ENCODE measurements at regions not wholly inside any gene's neighbourhood (a gene's known extent, or its start where the extent isn't known, plus 50 kb on each side); places are given as distances from the start of the nearest gene placed in this dataset.
"Not testable (repeated sequence)": the region's sequence is repeated elsewhere in the genome, so short reads cannot be mapped to it uniquely, and the experiment has no call there.

DNA sequence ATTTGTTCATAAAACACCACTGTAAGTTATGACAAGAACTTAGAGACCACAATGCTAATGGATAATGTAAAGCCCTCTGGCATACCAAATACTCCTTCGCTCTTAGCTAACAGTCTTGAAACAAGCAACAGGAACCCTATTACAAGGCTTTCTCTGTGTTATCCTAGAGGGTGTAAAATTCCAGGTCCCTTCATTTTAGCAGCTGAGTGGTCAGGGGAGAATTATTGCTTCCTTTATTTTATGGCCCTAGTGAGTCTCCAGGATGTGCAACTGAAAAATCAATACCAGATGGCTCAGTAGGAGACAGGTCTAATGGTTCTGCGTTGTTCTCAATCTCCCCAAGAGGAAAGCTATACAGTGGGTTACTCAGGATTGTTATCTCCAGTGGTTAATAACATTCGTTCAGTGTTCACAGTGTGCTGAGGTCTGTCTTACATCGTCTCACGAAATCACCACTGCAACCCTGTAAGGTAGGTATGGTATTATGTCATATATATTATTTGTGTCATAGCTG, 172.7 kb upstream of the CNOT2 start:
- FAIRE-seq = no peak

DNA sequence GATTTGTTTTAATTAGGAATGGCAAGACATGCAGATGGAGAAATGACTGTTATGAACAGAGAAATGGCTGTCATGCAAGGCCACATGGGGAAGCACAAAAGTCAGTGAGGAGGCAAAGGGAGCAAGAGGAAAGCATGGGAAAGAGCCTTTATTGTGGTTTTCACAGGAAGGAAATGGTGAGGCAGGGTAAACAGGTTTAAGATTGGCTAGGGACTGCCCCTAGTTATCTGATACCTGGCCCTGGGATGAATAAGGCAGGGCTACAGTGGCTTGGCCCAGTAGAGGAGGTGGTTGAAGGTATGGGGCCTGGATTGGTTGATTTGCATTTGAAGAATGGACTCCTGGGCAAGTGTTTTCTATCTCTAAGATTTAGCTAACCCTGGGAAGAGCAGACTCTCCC, 168.7 kb upstream of the CNOT2 start:
- no peak for FAIRE-seq

DNA sequence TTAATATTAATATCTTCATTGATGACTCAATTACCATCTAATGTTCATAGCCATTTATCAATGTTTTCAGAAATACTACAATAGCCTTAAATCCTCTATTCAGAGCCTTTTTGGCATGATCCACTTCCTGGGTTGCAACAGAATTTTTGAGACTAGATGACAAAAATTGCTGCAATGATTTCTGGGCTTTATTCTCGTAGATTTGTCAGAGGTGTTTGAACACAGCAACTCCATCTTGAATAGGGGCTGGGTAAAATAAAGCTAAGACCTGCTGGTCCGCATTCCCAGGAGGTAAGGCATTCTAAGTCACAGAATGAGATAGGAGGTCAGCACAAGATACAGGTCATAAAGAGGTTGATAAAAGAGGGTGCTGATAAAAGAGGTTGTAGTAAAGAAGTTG, 165.8 kb upstream of the CNOT2 start:
- FAIRE-seq = no peak

DNA sequence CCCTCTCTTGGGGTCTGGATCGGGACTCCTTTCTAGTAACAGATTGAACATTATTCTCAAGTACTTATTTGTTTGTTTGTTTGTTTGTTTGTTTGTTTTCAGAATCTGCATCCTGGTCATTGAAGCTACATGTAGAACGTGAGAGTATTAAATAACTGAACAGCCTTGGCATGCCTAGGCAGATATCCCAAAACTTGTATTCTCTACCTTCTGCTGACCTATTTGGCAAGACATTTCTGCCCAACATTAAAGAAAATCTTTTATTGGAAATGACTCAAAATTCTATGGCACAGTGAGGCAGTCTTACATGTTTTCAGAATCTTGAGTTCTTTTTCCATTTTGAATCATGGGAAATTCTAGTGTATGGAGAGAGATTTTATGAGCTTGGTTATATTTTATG, 165.1 kb upstream of the CNOT2 start:
- no peak for FAIRE-seq

DNA sequence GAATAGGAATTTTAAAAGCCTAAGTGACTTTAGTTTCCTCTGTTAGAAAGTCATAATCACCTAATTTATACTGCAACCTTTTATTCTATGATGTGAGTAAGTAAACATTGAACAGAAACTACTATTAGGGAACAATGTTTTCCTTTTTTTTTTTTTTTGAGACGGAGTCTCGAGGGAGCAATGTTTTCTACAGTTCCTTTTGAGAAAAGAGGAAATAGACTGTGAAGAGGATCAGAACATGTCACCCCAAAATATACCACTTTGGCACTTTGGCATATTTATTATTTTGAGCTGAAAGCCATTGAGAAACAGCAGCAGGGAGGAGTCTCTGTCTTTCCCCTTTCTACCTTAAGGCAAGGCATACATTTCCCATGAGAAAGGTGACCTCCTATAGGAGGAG, 162.7 kb upstream of the CNOT2 start:
- no peak for FAIRE-seq

DNA sequence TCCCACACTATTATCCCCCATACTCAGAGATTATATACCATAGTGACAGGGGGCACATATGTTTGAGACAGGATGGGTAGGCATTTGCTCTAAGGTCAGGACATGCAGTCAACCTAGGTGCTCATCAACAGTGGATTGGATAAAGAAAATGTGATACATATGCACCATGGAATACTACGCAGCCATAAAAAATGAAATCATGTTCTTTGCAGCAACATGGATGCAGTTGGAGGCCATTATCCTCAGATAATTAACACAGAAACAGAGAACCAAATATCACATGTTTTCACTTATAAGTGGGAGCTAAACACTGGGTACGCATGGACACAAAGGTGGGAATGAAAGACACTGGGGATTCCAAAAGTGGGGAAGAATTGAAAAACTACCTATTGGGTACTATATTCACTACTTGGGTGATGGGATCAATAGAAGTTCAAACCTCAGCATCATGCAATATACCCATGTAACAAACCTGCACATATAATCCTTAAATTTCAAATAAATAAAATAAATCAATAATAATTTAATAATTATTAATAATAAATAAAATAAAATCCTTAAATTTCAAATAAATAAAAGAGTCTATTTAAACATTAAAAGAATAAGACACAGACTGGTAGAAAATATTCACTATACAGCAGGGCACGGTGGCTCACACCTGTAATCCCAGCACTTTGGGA, 160.1 kb upstream of the CNOT2 start:
- no peak for FAIRE-seq

DNA sequence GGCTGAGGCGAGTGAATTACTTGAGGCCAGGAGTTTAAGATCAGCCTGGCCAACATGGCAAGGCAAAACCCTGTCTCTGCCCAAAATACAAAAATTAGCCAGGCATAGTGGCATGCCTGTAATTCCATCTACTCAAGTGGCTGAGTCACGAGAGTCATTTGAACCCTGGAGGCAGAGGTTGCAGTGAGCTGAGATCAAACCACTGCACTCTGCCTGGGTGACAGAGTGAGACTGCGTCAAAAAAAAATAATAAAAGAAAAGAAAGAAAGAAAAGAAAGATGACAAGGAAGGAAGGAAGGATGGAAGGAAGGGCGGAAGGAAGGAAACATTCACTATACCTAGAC, 159.6 kb upstream of the CNOT2 start:
- FAIRE-seq = no peak

DNA sequence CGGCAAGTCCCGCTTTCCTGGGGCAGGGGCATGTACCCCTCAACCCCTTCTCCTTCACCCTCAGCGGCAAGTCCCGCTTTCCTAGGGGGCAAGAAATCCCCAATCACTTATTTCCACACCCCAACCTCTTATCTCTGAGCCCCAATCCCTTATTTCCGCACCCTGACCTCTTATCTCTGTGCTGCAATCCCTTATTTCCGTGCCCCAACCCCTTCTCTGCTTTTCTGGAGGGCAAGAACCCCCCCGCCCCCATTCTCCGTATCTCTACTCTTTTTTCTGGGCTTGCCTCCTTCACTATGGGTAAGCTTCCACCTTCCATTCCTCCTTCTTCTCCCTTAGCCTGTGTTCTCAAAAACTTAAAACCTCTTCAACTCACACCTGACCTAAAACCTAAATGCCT, 156.9 kb upstream of the CNOT2 start:
- not testable (repeated sequence) for FAIRE-seq

DNA sequence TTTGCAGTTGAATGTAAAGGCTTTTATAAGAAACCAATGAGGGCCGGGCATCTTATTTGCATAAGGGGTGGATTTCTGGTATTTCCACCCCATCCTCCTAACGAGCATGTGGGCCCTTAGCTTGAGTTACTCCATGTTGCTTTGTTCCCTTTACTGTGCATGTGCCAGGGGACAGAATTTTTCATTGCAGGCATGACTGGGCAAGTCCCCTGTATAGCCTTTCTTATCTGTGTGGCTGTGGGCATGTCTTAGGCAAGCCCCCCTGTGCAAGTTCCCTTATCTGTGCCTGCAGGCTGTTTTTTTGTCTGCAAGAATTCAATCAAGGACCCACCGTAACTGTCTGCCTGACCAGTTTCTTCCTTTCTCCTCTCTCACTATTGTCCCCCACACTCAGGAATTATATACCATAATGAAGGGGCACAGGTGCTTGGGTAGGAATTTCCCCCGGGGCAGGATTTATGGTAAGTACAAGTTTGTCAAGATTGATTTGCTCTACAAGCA, 152.2 kb upstream of the CNOT2 start:
- FAIRE-seq = no peak

DNA sequence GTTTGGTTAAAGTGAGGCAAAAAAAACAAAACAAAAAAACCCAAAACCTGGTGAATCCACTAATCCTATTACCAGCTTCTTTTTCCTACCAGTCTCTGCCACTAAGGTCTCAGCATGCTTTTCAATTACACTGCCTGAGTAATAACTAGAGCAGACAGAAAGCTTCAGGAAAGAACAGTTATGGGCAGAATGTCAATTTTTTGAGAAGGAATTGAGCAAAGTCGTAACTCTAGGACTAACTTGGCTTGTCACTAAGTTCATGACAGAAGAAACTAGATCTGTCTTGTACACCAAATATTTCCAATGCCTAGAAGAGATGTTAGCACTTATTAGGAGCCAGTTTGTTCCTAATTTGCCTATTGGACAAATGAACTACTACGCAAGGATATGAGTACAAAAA, 148.8 kb upstream of the CNOT2 start:
- no peak for FAIRE-seq

DNA sequence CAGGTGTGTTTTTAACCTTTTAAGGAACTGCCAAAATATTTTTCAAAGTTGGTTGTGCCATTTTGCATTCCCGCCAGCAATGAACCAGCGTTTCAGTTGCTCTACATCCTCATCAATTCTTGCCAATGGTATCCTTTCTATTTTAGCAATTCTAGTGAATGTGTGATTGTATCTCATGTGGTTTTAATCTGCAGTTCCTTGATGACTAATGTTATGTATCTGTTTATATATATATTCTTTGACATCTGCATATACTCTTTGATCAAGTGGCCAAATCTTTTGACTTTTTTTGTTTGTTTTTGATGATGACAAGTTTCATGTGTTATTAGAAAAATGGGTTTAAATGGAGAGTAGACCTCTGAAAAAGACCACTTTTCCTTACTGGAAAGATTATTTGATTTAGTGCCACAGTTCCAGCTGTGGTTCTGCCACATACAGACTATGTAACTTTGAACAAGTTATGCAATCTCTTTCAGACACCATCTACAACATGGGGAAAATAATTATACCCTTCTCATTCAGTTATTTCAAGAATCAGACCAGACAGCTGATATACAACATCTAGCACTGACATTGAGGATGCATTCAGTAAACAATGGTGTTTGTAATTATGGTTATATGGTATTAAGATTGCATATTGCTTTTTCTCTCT, 146.3 kb upstream of the CNOT2 start:
- FAIRE-seq = no peak

DNA sequence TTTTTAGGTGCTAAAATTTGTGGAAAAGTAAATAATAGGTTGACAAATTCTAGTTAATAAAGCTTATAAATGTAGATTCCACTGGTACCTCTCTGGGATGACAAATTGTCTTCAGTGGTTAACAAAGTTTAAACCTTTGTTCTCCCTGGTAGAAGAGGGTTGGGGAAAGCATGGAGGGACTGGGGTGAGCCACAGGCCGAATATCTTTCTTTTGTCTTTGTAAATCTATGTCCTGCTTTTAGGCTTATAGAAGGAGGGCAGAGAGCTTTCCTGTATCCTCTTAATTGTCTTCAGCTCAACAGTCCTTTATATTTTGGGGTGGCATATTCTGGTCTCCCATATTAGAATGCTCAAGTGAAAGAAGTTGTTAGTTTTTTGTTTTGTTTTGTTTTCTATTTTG, 142.2 kb upstream of the CNOT2 start:
- FAIRE-seq = no peak

DNA sequence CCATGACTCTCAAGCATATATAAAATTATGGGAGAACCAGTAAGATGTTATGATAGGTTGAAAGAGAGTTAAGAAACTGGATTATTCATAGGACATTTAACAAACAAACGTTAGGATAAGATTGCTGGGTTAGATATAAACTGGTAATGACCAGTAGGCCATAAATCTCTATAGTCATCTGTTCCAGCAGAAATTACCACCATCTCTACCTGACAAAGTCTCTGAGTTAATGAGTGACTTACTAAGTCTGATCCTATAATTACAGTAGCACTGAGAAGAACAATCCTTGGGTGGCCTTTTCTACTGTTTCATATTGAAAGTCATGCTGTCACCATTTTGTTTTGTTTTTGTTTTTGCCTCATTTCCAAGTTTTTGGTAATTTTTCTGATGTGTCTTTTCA, 136.9 kb upstream of the CNOT2 start:
- FAIRE-seq = peak; percentile 88

DNA sequence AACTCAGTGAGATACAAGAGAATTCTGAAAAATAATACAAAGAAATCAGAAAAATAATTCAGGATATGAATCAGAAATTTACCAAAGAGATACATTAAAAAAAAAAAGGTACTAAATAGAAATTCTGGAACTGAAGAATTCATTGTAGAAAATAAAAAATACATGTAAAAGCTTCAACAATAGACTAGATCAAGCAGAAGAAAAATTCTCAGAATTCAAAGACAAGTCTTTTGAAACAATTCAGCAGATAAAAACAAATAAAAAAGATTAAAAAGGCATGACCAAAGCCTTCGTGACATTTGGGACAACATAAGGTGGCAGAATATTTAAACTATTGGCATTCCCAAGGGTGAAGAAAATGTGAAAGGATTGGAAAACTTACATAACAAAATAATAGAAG, 133.1 kb upstream of the CNOT2 start:
- peak; percentile 43 for FAIRE-seq

DNA sequence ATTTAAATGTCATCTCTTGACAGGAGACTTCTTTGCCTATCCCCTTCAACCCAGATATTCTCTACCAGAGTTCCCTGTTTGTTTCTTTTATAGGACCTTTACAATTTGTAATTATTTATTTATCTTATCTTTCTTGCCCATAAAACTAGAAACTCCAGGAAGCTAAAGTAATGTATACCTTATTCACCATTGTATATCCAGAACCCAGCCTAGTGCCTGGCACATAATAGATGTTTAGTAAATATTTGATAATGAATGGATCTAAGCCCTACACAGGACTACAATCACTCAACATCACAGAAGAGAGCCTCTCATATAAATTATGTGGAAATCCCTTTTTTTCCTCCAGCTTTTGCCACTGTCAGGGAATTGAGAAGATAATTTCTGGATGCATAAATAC, 125.6 kb upstream of the CNOT2 start:
- FAIRE-seq = no peak

DNA sequence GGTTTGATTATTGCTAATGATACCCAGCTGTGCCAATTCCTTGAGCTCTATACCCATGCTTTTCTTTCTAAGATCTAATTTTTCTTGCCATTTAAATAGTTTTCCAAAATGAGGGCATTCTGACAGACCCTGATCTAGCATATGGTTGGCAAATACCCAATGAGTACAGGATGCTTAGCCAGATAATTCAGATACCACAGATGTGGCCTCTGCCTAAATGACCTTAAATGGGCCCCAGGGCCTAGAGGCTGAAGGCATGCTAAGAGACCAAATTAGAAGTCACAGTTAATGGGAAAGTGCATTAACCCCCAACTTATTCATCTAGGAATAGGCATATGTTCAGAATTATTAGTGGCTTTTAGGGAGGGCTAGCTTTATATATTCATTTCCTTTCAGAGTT, 122.3 kb upstream of the CNOT2 start:
- FAIRE-seq = no peak

DNA sequence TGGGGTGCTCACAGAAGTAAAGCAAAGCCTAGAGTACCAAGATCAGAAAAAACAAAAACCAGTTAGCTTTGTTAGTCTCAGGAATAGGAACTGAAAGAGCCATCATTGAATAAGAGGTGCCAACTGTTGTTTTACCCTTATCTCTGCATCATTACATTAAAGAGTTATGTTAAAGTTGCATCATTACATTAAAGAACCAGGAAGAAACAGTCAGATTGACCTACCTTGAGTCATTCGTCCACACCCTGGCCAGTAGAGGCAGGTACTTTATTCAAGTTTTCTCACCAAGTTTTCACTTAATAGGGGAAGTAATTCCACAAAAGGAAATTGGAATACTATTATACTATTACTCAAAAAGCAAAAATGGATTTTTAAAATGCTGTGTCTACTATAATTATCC, 121.7 kb upstream of the CNOT2 start:
- no peak for FAIRE-seq

DNA sequence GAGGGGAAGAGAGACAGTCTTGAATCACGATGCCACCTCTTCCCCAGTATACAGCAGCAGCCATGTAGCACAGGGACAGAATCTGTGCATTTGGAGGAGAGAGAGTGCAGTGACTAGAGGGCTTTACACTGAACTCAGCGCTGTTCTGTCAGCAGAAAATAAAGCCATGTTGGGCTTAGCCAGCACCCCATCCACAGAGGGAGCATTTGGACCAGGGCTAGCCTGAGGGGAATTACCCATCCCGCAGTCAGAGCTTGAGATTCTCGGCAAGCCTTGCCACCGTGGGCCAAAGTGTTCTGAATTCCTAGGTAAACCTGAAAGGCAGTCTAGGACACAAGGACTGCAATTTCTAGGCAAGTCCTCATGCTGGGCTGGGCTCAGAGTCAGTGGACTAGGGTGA, 120.4 kb upstream of the CNOT2 start:
- no peak for FAIRE-seq

DNA sequence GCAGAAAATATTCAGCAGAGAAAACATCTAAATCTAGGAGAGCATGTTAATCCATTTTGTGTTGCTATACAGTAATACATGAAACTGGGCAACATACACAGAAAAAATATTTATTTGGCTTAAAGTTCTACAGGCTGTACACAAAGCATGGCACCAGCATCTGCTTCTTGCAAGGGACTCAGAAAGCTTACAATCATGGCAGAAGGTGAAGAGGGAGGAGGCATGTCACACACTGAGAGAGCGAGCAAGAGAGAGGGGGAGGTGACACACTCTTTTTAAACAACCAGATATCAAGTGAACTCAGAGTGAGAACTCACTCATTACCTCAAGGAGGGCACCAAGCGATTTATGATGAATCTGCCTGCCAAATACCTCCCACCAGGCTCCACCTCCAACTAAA, 94.2 kb upstream of the CNOT2 start:
- FAIRE-seq = no peak

DNA sequence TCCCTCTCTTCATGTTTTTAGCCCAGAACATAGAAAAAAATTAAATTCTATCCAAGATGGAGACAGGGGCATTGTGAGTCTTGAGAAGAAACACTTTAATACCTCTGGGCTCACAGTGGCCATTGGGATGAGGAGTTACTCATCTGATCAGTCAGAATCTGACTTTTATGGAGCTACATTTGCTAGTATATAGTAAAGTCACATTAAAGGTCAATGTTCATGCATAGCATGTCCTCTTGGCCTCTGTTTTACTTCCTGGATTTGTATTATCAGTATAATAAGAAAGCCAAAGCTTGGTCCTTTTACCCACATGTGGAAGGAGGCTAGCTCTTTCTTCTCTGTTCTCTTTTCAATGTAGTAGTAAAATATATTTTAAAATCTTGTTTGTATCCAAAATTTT, 93.6 kb upstream of the CNOT2 start:
- no peak for FAIRE-seq

DNA sequence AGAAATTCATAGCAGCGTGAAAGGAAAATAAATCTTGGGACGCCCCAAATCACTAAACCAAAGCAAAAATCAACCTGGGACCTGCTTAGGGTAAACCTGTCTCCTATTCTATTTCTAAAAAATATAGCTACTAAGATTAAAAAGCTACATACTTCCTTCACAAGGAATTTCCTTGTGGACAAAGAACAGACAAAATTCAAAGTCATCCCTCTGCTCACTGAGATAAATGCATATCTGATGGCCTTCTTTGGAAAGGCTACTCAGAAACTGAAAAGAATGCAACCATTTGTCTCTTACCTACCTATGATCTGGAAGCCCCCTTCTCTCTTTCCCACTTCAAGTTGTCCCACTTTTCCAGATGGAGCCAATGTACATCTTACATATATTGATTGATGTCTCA, 93.0 kb upstream of the CNOT2 start:
- no peak for FAIRE-seq

DNA sequence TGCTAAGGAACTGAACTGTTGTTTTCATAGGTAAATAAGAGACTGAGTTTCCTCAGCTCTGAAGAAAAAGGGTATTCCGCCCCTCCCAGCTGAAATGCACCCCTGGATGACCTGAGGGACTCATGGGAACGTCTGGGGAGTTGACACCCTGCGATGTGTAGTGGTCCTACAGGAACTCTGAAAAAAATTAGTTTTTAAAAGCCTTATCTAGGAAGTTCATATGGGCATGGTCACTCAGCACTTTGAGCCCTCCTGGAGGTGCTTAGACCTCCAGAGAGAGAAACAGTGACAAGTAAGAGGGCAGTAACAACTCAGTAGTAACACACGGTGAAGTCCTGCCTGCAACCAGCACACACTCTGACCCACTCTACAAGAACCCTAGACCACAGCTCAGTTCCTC, 91.2 kb upstream of the CNOT2 start:
- FAIRE-seq = no peak

DNA sequence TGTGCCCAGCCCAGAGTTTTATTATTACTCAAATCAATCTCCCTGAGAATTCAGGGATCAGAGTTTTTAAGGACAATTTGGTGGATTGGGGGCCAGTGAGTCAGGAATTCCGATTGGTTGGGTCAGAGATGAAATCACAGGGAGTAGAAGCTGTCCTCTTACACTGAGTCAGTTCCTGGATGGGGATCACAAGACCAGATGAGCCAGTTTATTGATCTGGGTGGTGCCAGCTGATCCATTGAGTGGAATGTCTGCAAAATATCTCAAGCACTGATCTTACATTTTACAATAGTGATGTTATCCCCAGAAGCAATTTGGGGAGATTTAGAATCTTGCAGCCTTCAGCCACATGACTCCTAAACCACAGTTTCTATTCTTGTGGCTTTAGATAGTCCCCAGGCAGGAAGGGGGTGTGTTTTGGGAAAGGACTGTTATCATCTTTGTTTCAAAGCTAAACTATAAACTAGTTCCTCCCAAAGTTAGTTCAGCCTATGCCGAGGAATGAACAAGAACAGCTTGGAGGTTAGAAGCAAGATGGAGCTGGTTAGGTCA, 89.1 kb upstream of the CNOT2 start:
- no peak for FAIRE-seq

DNA sequence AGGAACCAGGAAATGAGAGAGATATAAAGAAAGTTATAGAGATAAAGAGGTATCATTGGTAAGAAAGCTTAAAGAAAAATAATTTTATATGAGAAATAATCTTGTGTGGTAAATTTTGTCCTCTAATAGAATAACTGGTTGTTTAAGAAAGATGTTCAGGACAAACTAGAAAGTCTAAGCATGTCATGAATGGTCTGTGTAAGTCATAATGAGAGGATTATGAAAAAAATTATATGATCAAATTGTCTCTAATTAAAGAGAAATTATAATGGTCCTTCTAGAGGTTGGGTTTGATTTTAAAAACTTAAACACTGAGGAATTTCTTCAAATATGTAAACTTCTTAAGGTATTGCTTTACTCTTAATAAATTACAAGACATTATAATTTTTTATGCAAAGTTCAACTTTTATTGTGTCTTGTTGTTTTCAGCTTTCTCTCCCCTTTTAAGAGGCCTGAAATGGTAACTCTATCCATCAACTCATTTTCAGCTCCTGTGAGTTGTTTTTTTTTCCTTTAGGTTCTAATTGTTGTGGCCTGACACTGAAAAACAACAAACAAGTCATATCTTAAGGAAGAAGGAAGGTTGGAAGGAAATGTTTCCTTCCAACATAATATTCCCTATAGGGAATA, 88.2 kb upstream of the CNOT2 start:
- peak; percentile 10 for FAIRE-seq

All from colon (tissue), 2 donors.